Activated CD4-positive, alpha-beta T cell treated with anti-CD3 and anti-CD28 coated beads for 36 hours (primary cell): ENCODE measurements at regions not wholly inside any gene's neighbourhood (a gene's known extent, or its start where the extent isn't known, plus 50 kb on each side); places are given as distances from the start of the nearest gene placed in this dataset.
A peak's percentile ranks its signal among the peaks of the same experiment; 100 is the strongest.

Experiments used
- ATAC-seq: fragments of 200-7000 bp; cut with Tn5 transposase; one replicate; pipeline ENCODE4 v1.10.0; 2021; ENCODE audit warnings: mild to moderate bottlenecking, moderate library complexity
- CTCF ChIA-PET: fragments of 350-600 bp; sonication (Branson Sonifier 250); formaldehyde crosslinking; loops from one replicate; lab custom pipeline; 2021; ENCODE audit warnings: antibody characterized with exemption; lab: Charles Lee
- POLR2A ChIA-PET: fragments of 350-600 bp; sonication (Branson Sonifier 250); formaldehyde crosslinking; loops from one replicate; lab custom pipeline; 2021; ENCODE audit warnings: antibody characterized with exemption, inconsistent platforms; lab: Charles Lee
- DNase-seq: peaks from one replicate; pipeline ENCODE4 v3.0.0-alpha.2; 2020
- H3K27ac Mint-ChIP-seq: one replicate; pipeline ENCODE4 v1.8.0; 2021; ENCODE audit warnings: mixed read lengths
- H3K27me3 Mint-ChIP-seq: one replicate; pipeline ENCODE4 v1.8.0; 2021; ENCODE audit warnings: mixed read lengths
- H3K36me3 Mint-ChIP-seq: one replicate; pipeline ENCODE4 v1.8.0; 2021; ENCODE audit warnings: low read depth, mixed read lengths
- H3K4me1 Mint-ChIP-seq: one replicate; pipeline ENCODE4 v1.8.0; 2021; ENCODE audit warnings: mixed read lengths
- H3K4me3 Mint-ChIP-seq: one replicate; pipeline ENCODE4 v1.8.0; 2021; ENCODE audit warnings: mild to moderate bottlenecking, moderate library complexity, mixed read lengths
- H3K9me3 Mint-ChIP-seq: one replicate; pipeline ENCODE4 v1.8.0; 2021; ENCODE audit warnings: low read depth, mixed read lengths
- intact Hi-C, 2 experiments: fragments of 100-400 bp; cut with DNase I in 1 of 2; cut with micrococcal nuclease in 1 of 2; formaldehyde crosslinking; loops; one replicate each; pipeline versions ENCODE4 v1.14.2 to v1.15.1; 2022 to 2024; cut with DNase I, micrococcal nuclease

DNA sequence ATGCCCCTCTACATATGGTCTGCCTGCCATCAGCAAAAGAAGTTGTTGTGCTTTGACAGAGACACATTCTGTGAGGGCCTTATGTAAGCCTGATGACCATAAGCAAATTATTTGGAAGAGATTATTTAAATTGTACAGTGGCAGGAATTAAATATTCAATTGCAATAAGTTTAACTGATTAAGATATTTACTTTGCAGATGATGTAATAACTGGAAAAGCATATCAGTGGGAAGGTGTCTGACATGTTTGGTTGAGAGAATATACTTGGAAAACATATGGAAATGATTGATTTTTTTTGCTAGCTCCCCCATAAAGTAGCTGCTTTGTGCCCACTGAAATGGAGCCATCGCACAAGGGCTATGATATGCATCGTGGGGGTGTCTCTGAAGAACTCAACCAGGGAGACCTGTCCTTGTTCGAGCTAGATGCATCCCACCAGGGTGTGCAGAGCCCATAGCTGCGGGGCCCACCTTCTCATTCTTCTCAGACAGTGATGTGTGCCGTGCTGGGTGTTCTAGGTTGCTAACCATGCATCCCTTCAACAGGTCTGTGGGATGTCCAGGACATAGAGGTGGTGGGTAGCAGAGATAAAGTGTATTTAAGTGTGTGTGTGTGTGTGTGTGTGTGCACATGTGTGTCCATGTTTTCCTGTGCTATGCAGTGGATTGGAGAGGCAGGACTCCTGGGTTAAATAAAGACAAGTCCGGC, 90.4 kb upstream of the PARD3B start:
- H3K9me3 Mint-ChIP-seq = no peaks in the 10 kb centered on the region
- ChIA-PET POLR2A (no interaction called here), CTCF (no interaction called here)
- DNase-seq = no peak
- intact Hi-C loops = no loop called here
- peaks cover 5% of the 10 kb centered on the region for H3K27me3 Mint-ChIP-seq
- H3K4me3 Mint-ChIP-seq = no peak overlapping the region
- H3K36me3 Mint-ChIP-seq = no peaks in the 10 kb centered on the region
- no peak overlapping the region for H3K27ac Mint-ChIP-seq
- no peak for ATAC-seq
- no peaks in the 10 kb centered on the region for H3K4me1 Mint-ChIP-seq

DNA sequence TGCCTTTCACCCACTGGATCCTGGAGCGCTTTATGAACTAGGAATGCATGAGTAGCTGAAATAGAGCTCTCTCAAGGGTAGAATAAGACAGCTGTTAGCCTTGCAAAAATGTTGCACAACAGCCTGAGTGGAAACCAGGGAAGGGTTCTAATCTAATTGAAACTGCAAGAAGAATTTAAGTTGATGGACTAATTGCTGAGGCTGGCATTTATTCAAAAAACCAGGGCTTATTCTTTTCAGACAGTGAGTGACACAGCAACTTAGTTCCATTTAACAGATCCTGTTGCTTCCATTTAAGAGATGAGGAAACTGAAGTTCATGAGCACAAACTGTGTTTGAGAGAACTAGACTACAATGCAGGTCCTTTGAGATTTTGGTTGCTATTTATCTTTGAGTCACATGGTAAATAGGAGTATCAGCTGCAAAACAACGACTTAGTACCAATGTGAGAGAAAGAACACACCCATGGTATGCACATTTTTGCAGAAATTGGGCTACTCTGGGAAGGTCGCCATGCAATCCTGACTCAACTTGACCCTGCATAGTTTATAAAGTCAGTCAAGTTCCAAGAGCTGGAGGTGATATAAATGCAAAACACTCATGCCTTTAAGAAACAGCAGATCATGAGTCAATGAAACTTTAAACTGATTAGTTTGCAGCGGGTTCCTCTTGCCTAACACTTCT, 76.4 kb upstream of the PARD3B start:
- Mint-ChIP-seq H3K4me3 (no peak overlapping the region), H3K9me3 (no peaks in the 10 kb centered on the region), H3K27me3 (peaks cover 14% of the 10 kb centered on the region), H3K4me1 (no peaks in the 10 kb centered on the region), H3K27ac (no peak overlapping the region), H3K36me3 (no peaks in the 10 kb centered on the region)
- DNase-seq = no peak
- no peak for ATAC-seq
- intact Hi-C loops = no loop called here
- CTCF ChIA-PET = interaction anchor here (0.6 to 0.9 kb wide), 2 partner anchors 12 to 366 kb away, joined by 3 to 4 read pairs; no protein-coding TSS in a partner anchor
- POLR2A ChIA-PET = no interaction called here

DNA sequence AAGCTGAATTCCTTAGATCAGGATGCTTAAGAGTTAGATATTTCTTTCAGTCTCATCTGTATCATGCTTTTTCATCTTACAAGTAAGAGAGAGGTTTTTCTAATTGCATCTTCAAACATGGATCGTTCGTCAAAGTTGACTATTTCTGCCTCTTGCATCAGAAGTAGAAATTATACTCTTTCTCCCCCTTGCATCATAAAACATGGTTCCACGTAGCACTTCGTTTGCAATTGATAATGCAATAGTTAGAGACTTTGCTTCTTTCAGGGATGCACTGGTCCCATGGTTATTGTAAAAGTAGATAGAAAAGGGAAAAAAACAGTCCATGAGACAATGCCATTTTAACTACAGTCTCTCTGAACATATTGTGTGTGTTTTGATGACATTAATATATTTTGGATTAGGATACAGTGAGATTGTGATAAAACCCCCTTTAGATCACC, 75.1 kb upstream of the PARD3B start:
- H3K4me3 Mint-ChIP-seq = no peak overlapping the region
- H3K36me3 Mint-ChIP-seq = no peaks in the 10 kb centered on the region
- CTCF ChIA-PET = no interaction called here

DNA sequence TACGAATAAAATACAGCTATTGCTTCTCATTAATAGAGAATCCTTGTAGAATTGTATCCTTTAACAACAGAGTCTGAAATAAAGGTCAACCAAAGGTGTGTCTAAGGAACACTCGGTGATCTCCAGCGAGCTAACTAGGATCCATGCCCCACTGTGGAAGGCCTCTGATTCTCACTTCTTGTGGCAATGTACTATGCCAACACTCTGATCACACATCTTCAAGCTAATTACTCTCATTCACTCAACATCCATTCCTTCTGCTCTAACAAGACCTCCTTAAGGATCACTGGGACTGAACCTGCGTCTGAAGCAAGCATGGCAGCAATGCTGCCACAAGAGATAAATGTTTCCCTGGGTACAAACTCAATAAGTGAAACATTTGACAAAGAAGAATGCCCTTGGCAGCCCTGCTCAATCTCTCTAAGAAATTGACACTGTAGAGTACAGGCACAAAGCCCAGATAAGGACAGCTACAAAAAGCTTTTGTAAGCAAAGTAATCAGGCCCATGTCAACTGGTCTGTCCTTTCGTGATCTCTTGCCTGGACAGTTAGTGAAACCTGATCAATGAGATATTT, 74.6 kb upstream of the PARD3B start:
- intact Hi-C loops = no loop called here
- Mint-ChIP-seq H3K4me3 (no peak overlapping the region), H3K4me1 (no peaks in the 10 kb centered on the region), H3K27me3 (peaks cover 11% of the 10 kb centered on the region), H3K9me3 (no peaks in the 10 kb centered on the region), H3K36me3 (no peaks in the 10 kb centered on the region), H3K27ac (no peak overlapping the region)
- DNase-seq (no peak), ATAC-seq (no peak)
- ChIA-PET POLR2A (no interaction called here), CTCF (no interaction called here)

More for the DNA sequence above, 75.1 kb upstream of the PARD3B start:
- ATAC-seq (no peak), DNase-seq (no peak)
- Mint-ChIP-seq H3K27ac (no peak overlapping the region), H3K27me3 (peaks cover 11% of the 10 kb centered on the region), H3K4me1 (no peaks in the 10 kb centered on the region), H3K9me3 (no peaks in the 10 kb centered on the region)
- intact Hi-C loops = no loop called here
- POLR2A ChIA-PET = no interaction called here

DNA sequence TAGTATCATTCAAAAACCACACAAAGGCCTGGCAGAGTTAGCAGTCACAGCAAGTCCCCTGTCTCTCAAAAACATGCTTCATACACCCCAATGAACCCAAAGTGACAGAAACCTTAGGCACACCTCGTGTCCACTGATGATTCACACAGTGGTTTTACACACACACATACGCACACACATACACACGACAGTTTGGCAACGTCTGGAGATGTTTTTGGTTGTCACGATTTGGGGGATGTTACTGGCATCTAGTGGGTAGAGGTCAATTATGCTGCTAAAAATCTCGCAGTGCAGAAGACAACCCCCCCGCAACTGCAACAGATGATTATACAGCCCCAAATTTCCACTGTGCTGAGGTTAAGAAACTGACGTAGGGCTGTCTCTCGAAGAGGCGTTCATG, 72.9 kb upstream of the PARD3B start:
- Mint-ChIP-seq H3K4me1 (no peaks in the 10 kb centered on the region), H3K27ac (no peak overlapping the region), H3K36me3 (no peaks in the 10 kb centered on the region), H3K27me3 (peaks cover 11% of the 10 kb centered on the region), H3K9me3 (no peaks in the 10 kb centered on the region), H3K4me3 (no peak overlapping the region)
- ChIA-PET CTCF (no interaction called here), POLR2A (no interaction called here)
- DNase-seq (no peak), ATAC-seq (peak; percentile 23)
- intact Hi-C loops = no loop called here

DNA sequence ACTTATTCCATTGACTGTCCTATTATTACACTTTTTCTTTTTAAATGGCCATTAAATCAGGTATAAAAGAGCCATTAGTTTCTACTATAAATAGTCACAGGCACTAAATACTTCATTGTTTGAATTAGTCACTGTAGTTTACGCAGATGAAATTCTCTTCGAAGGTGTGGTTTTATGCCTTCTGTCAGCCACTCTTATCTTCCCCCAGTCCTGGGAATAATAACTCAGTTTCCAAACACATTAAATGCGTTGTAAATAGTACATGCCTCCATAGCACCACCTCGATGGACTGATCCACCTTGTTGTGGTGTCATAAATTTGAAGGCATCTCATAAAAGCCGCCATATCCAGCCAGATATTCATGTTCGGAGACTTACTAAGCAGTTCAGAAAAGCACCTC, 72.1 kb upstream of the PARD3B start:
- no peak for ATAC-seq

DNA sequence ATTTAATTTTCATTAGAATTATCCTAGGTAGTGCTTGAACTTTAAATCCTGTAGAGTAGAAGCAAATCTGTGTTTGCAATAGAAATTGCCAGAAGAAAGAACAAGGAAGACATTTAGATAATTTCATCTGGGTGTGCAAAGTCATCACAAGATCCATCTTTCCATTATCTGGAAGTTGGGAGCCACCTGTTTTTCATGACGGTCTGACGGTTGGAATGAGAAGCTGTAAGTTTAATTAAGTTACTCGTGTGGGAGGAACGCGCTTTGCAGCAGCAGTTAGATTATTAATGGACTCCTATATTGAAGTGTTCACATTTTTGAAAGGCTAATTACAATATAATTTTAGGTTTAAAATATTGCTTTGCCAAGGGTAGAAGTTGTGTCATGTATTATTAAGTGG, 69.9 kb upstream of the PARD3B start:
- CTCF ChIA-PET = no interaction called here
- POLR2A ChIA-PET = no interaction called here
- Mint-ChIP-seq H3K9me3 (no peaks in the 10 kb centered on the region), H3K27ac (no peak overlapping the region), H3K36me3 (no peaks in the 10 kb centered on the region), H3K4me1 (no peaks in the 10 kb centered on the region), H3K4me3 (no peak overlapping the region), H3K27me3 (peaks cover 9% of the 10 kb centered on the region)
- no peak for DNase-seq
- ATAC-seq = no peak
- intact Hi-C loops = no loop called here

More for the DNA sequence above, 72.1 kb upstream of the PARD3B start:
- Mint-ChIP-seq H3K4me1 (no peaks in the 10 kb centered on the region), H3K36me3 (no peaks in the 10 kb centered on the region), H3K27me3 (peaks cover 11% of the 10 kb centered on the region), H3K4me3 (no peak overlapping the region), H3K27ac (no peak overlapping the region), H3K9me3 (no peaks in the 10 kb centered on the region)
- intact Hi-C loops = no loop called here
- no peak for DNase-seq
- CTCF ChIA-PET = no interaction called here
- POLR2A ChIA-PET = no interaction called here

DNA sequence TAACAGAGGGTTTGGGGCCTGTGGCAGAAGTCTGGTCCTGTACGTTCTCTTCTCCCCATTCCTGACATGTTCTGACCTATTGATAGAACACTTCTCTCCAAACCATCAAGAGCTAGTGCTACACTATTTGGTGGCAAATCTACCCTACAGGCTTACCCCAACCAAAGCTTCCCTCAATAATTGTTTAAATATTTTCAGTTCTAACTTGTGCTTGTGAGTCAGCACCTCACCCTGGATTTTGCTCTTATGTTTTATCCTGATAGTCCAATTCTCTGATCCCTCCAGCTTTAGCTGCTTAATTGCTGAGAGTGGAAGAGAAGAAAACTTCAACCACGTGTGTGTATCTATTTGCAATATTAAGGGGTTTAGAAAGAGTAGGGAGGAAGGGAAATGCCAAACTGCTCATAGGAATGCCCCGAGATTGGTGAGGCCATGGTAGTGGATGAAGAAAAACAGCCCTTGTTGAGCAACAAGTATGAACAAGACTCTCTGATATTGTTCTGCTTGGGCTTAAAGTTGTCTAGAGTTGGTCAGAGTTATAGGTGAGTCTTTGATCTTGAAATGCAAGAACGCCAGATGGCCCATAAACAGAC, 67.8 kb upstream of the PARD3B start:
- ChIA-PET CTCF (no interaction called here), POLR2A (no interaction called here)
- intact Hi-C loops = no loop called here
- Mint-ChIP-seq H3K27me3 (peaks cover 5% of the 10 kb centered on the region), H3K4me3 (no peak overlapping the region), H3K27ac (no peak overlapping the region), H3K36me3 (no peaks in the 10 kb centered on the region), H3K4me1 (no peaks in the 10 kb centered on the region), H3K9me3 (no peaks in the 10 kb centered on the region)
- no peak for DNase-seq
- ATAC-seq = no peak

DNA sequence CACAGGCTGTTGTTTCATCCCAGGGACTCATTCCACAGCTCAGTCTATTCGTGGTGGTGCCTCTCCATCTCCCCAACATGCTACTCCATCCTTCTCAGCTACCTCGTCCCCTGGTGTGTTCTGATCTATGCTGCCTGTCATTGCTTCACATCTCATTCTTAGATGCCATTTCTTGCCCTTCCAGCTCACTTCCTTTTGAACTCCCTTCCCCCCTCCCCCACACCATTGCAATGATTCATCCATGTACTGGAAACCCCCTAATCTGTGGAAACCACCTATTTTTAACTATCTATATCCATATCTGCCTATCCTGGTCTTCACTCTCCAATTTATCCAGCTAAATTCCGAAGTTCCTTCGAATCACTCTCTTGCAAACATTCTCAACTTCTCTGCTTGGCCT, 65.7 kb upstream of the PARD3B start:
- ATAC-seq (peak; percentile 33), DNase-seq (peak; percentile 45)
- H3K27ac Mint-ChIP-seq = no peak overlapping the region
- ChIA-PET POLR2A (no interaction called here), CTCF (interaction anchor here (0.6 to 1.1 kb wide), 2 partner anchors 12 to 175 kb away, joined by 3 read pairs; no protein-coding TSS in a partner anchor)
- intact Hi-C loops = no loop called here
- no peaks in the 10 kb centered on the region for H3K27me3 Mint-ChIP-seq
- no peaks in the 10 kb centered on the region for H3K4me1 Mint-ChIP-seq
- no peaks in the 10 kb centered on the region for H3K36me3 Mint-ChIP-seq
- H3K4me3 Mint-ChIP-seq = no peak overlapping the region
- H3K9me3 Mint-ChIP-seq = no peaks in the 10 kb centered on the region

DNA sequence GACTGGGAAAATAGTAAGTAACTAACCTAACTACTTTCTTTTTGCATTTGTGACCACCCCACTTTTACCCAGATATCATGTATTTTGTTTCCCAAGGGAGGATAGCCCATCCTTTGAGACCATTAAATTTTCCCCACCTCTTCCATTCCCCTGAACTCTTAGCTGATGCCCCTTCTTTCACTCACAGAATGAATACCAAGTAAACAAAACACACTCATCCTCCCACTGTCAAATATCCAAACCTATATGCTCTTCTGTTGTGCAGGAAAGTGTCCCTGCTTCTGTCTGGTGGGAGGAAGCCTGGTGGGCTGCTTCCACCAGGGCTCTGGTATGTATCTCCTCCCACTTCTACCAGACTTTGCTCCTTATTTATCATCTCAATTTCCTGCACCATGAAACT, 64.6 kb upstream of the PARD3B start:
- CTCF ChIA-PET = interaction anchor here (0.6 to 0.9 kb wide), 2 partner anchors 12 to 38 kb away, joined by 3 read pairs; no protein-coding TSS in a partner anchor
- Mint-ChIP-seq H3K4me1 (no peaks in the 10 kb centered on the region), H3K9me3 (no peaks in the 10 kb centered on the region), H3K27me3 (no peaks in the 10 kb centered on the region), H3K4me3 (no peak overlapping the region), H3K27ac (no peak overlapping the region), H3K36me3 (no peaks in the 10 kb centered on the region)
- DNase-seq = no peak
- no peak for ATAC-seq
- POLR2A ChIA-PET = no interaction called here
- intact Hi-C loops = no loop called here

DNA sequence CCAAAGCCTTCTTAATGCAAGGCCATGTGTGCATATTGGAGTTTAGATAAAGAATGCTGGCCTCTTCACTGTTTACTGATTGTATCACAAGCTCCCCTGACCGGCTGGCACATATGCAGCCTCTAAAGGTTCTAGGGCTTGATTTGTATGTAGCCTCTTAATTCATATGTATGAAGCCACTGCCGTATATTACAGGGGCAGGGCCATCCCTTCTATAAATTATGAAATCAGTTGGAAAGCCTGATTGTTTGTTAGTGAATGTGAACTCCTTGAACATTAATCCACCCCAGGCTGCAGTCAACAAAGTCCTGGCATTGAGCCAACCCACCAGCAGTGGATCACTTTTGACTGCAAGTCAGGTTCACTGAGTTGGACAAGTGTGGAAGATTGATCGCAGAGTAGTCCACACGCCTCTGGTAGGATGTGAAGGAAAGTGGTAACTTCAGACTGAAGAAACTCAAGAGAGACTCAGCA, 61.6 kb upstream of the PARD3B start:
- POLR2A ChIA-PET = no interaction called here
- Mint-ChIP-seq H3K27me3 (peaks cover 4% of the 10 kb centered on the region), H3K36me3 (no peaks in the 10 kb centered on the region), H3K9me3 (no peaks in the 10 kb centered on the region), H3K27ac (no peak overlapping the region), H3K4me3 (no peak overlapping the region), H3K4me1 (no peaks in the 10 kb centered on the region)
- CTCF ChIA-PET = interaction anchor here (1.0 kb wide), 1 partner anchor 11 kb away, joined by 4 read pairs; no protein-coding TSS in a partner anchor
- intact Hi-C loops = no loop called here
- ATAC-seq (no peak), DNase-seq (no peak)
